Pancreas (tissue), 10 donors: ENCODE measurements at regions not wholly inside any gene's neighbourhood (a gene's known extent, or its start where the extent isn't known, plus 50 kb on each side); places are given as distances from the start of the nearest gene placed in this dataset.

Experiments
- ATAC-seq, 4 donors: fragments of 200-7000 bp; cut with Tn5 transposase; one replicate each; pipeline versions ENCODE4 v1.8.0 to v1.9.1; 2020; ENCODE audit warnings: mild to moderate bottlenecking in 4 of 4, moderate library complexity in 4 of 4
- DNase-seq, 6 donors: peaks; one replicate each; pipeline ENCODE4 v3.0.0-alpha.2; 2020
- FAIRE-seq: peaks from 2 replicates; lab custom pipeline; 2012; peaks lifted over from hg19 to GRCh38; lab: Jason Lieb, UNC
- H3K27ac ChIP-seq, 4 donors: fragments of 200-600 bp; sonication (generic); 1 replicate in 3 of 4; 2 replicates in 1 of 4; pipeline versions ENCODE4 v1.5.0 to v1.8.0; 2020
- H3K27me3 ChIP-seq, 4 donors: fragments of 200-600 bp; one replicate each; pipeline ENCODE4 v1.8.0; 2021
- H3K36me3 ChIP-seq, 3 donors: fragments of 200-600 bp; sonication (generic) in 1 of 3; one replicate each; pipeline versions ENCODE4 v1.5.0 to v1.8.0; 2020 to 2021
- H3K4me1 ChIP-seq, 3 donors: fragments of 200-600 bp; one replicate each; pipeline ENCODE4 v1.8.0; 2021
- H3K4me3 ChIP-seq, 4 donors: fragments of 200-600 bp; sonication (generic) in 2 of 4; one replicate each; pipeline versions ENCODE4 v1.5.0 to v1.8.0; 2020 to 2021
- H3K9me3 ChIP-seq, 4 donors: fragments of 200-600 bp; one replicate each; pipeline ENCODE4 v1.8.0; 2021
- CTCF ChIP-seq, 4 donors: fragments of 200-600 bp; sonication (generic) in 3 of 4; IDR thresholded peaks; one replicate each; pipeline versions ENCODE4 v1.5.0 to v1.8.0; 2021; ENCODE audit warnings: antibody characterized with exemption in 4 of 4
- WGBS, 2 donors: extraction: QIAGEN DNeasy Blood & Tissue Kit; methylation state at CpG; one replicate each; pipeline ENCODE4 v1.1.7; 2013; 5-methylcytosine and 5-hydroxymethylcytosine counted together
- intact Hi-C, 3 donors: fragments of 100-400 bp; cut with DNase I; formaldehyde crosslinking; loops; one replicate each; pipeline versions ENCODE4 v1.11.1 to v1.14.2; 2022
- donor health status: healthy with polysubstance abuse.
- donor health status: DM: no; HTN: no; CAD: no; lungs with moderate emphysema.
- donor health status: DM: no; HTN: no; CAD: no.
- donor health status: control.
- donor health status: control.
- donor health status: Bipolar disorder and iron deficiency.
- donor health status: DM: yes; HTN: yes; CAD: no.
- donor health status: DM: no; HTN: no; CAD: no.
- donor health status: DM: no; HTN: no; CAD: no.
- donor health status: DM: yes; HTN: yes; CAD: no.

GRCh38 chr13:69633044-69633443, 474.6 kb upstream of the ATXN8OS start:
- WGBS, 2 donors, result 78 to 90% methylated on average over 1 of the region's 1 CpG
- H3K27ac ChIP-seq, result no peak overlapping the region
- H3K9me3 ChIP-seq, result no peaks in the 10 kb centered on the region
- no peaks in the 10 kb centered on the region for H3K4me1 ChIP-seq
- ATAC-seq (no peak), FAIRE-seq (no peak), DNase-seq (no peak)
- no peaks in the 10 kb centered on the region for H3K36me3 ChIP-seq
- no peaks in the 10 kb centered on the region for H3K27me3 ChIP-seq
- TF ChIP-seq CTCF (IDR thresholded peaks at IDR 0.05), result no peak
- no peak overlapping the region for H3K4me3 ChIP-seq
- intact Hi-C loops, result no loop called here

- no peaks in the 10 kb centered on the region for H3K4me1 ChIP-seq
- intact Hi-C loops, result no loop called here
- FAIRE-seq (no peak), DNase-seq (no peak), ATAC-seq (no peak)
- H3K27ac ChIP-seq, result no peak overlapping the region
- H3K9me3 ChIP-seq, result no peaks in the 10 kb centered on the region
- H3K36me3 ChIP-seq, result no peaks in the 10 kb centered on the region
- TF ChIP-seq CTCF (IDR thresholded peaks at IDR 0.05), result no peak
- H3K27me3 ChIP-seq, result no peaks in the 10 kb centered on the region
- H3K4me3 ChIP-seq, result no peak overlapping the region
Observed at GRCh38 chr13:69623973-69624372, 483.7 kb upstream of the ATXN8OS start.

- H3K27ac ChIP-seq, result no peak overlapping the region
- no peak overlapping the region for H3K4me3 ChIP-seq
- FAIRE-seq (no peak), ATAC-seq (no peak), DNase-seq (no peak)
- intact Hi-C loops, result no loop called here
- H3K4me1 ChIP-seq, result no peaks in the 10 kb centered on the region
- no peaks in the 10 kb centered on the region for H3K36me3 ChIP-seq
- 38 to 42% methylated on average over 2 of the region's 2 CpGs for WGBS, 2 donors
- H3K27me3 ChIP-seq, result no peaks in the 10 kb centered on the region
- H3K9me3 ChIP-seq, result no peaks in the 10 kb centered on the region
- TF ChIP-seq CTCF (IDR thresholded peaks at IDR 0.05), result no peak
Observed at GRCh38 chr13:69619651-69620050, 488.0 kb upstream of the ATXN8OS start.

GRCh38 chr13:69618838-69619237, 488.8 kb upstream of the ATXN8OS start:
- no peaks in the 10 kb centered on the region for H3K36me3 ChIP-seq

GRCh38 chr13:69618393-69618792, 489.2 kb upstream of the ATXN8OS start:
- Histone ChIP-seq H3K27me3 (no peaks in the 10 kb centered on the region), H3K27ac (no peak overlapping the region), H3K4me1 (no peaks in the 10 kb centered on the region), H3K9me3 (no peaks in the 10 kb centered on the region), H3K36me3 (no peaks in the 10 kb centered on the region), H3K4me3 (no peak overlapping the region)
- FAIRE-seq (no peak), DNase-seq (no peak), ATAC-seq (no peak)
- no peak for TF ChIP-seq CTCF (IDR thresholded peaks at IDR 0.05)
- 92 to 94% methylated on average over 4 of the region's 4 CpGs for whole genome bisulfite sequencing, 2 donors
- intact Hi-C loops, result no loop called here

More at GRCh38 chr13:69618838-69619237, 488.8 kb upstream of the ATXN8OS start:
- no peaks in the 10 kb centered on the region for H3K27me3 ChIP-seq
- WGBS, 2 donors, result 74 to 93% methylated on average over 1 of the region's 1 CpG
- no peak for TF ChIP-seq CTCF (IDR thresholded peaks at IDR 0.05)
- intact Hi-C loops, result no loop called here
- no peaks in the 10 kb centered on the region for H3K9me3 ChIP-seq
- FAIRE-seq (no peak), DNase-seq (no peak), ATAC-seq (no peak)
- H3K27ac ChIP-seq, result no peak overlapping the region
- H3K4me1 ChIP-seq, result no peaks in the 10 kb centered on the region
- H3K4me3 ChIP-seq, result no peak overlapping the region
